IPS DF 6.9 (cell line): ENCODE measurements at regions not wholly inside any gene's neighbourhood (a gene's known extent, or its start where the extent isn't known, plus 50 kb on each side); places are given as distances from the start of the nearest gene placed in this dataset.

ENCODE experiments used
- DNase-seq: peaks from one replicate; pipeline ENCODE4 v3.0.0-alpha.2; 2013; ENCODE audit warnings: low read depth, low spot score
- H3K27ac ChIP-seq: one replicate; pipeline ENCODE4 v1.5.1; 2013; ENCODE audit warnings: low read length, control low read depth
- H3K27me3 ChIP-seq: 2 replicates; pipeline ENCODE4 v1.6.1; 2013; ENCODE audit warnings: mild to moderate bottlenecking, low read length; ENCODE audit not compliant: control insufficient read depth, insufficient read depth
- H3K36me3 ChIP-seq: 2 replicates; pipeline ENCODE4 v1.6.1; 2013; ENCODE audit warnings: low read length; ENCODE audit not compliant: control insufficient read depth, insufficient read depth
- H3K4me1 ChIP-seq: 2 replicates; pipeline ENCODE4 v1.6.1; 2013; ENCODE audit warnings: low read length; ENCODE audit not compliant: control insufficient read depth, insufficient read depth
- H3K4me3 ChIP-seq: 2 replicates; pipeline ENCODE4 v1.5.1; 2013; ENCODE audit warnings: mild to moderate bottlenecking, low read length
- H3K9me3 ChIP-seq: 2 replicates; pipeline ENCODE4 v1.6.1; 2013; ENCODE audit warnings: low read length, inconsistent platforms; ENCODE audit not compliant: control insufficient read depth, insufficient read depth
- WGBS: extraction: QIAGEN DNeasy Blood & Tissue Kit; methylation state at CpG from one replicate; pipeline ENCODE4 v1.1.7; 2013; ENCODE audit warnings: mixed read lengths, missing lambda C conversion rate; ENCODE audit not compliant: insufficient read length, insufficient coverage; 5-methylcytosine and 5-hydroxymethylcytosine counted together

DNA sequence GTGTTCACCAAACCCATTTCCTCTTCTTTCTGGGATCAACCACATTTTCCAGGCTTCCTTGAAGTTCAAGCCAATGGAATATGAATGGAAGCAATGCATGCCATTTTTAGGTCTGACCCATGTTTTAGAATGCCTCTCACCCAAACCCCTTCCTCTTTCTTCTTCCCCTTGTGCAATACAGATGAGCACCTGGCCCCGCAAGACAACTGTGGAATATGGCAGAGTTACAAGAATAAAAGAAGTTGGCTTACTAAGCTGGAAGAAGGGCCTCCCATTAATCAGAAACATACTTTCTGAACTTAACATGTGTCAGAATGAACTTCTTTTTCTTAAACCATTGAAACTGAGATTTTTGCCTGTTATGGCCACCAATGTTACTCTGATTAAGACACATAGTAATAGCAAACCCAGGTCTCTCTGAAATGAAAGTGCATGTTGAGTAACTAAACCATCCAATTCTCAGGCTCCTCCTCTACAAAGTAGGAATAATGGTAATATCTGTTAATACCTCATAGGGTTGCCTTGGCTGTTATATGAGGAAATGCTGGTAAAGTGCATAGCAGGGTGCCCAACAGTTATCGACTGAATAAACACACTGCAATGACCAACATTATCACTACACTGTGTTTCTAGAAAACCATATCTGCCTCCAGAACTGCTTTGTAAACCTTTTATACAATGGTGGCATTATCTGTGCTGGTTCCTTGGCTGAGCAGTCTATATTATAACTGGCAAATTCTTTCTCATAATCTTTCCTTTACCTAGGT lies 382.2 kb upstream of the NRP1 start:
- no peak overlapping the region for H3K27ac ChIP-seq
- H3K4me3 ChIP-seq: no peak overlapping the region
- no CpG with 5 or more reads among the region's 2 CpGs for WGBS
- no peaks in the 10 kb centered on the region for H3K27me3 ChIP-seq
- H3K9me3 ChIP-seq: no peaks in the 10 kb centered on the region
- no peak for DNase-seq
- H3K36me3 ChIP-seq: no peaks in the 10 kb centered on the region
- H3K4me1 ChIP-seq: 0 out of 2 replicates have a peak, but pooled peaks cover 2% of the 10 kb centered on the region

DNA sequence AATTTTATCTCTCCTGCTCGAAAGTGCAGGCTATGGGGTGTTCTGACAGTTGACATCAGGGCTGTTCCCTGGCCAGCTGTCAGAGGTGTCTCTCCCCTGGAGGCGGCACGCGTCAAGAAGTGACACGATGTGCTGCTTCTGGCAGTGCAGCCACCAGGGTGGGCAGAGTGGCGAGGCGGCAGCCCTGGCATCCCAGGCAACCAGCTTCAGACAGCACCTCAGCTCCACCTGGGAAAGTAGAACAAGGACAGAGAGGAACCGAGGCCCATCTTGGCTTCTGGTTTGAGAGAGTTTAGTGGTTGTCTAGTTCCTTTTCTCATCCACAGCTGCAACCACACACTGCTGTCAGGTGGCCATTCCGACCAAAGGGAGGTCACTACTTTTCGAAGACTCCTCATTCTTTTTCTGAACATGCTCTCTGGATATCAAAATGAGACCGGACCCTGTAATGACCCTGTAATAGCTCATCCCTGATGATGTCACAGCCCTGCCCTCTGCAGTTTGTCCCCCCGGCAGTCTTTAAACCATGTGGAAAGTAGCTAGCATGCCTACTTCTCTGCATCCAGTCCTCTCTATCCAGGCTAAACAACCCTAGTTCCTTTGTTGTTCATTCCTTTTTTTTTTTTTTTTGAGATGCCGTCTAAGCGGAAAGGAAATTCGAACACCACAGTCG lies 381.0 kb upstream of the NRP1 start:
- Histone ChIP-seq H3K4me1 (no peaks in the 10 kb centered on the region), H3K9me3 (no peaks in the 10 kb centered on the region), H3K27ac (no peak overlapping the region), H3K4me3 (no peak overlapping the region), H3K36me3 (no peaks in the 10 kb centered on the region), H3K27me3 (no peaks in the 10 kb centered on the region)
- DNase-seq: no peak
- WGBS: no CpG with 5 or more reads among the region's 16 CpGs

DNA sequence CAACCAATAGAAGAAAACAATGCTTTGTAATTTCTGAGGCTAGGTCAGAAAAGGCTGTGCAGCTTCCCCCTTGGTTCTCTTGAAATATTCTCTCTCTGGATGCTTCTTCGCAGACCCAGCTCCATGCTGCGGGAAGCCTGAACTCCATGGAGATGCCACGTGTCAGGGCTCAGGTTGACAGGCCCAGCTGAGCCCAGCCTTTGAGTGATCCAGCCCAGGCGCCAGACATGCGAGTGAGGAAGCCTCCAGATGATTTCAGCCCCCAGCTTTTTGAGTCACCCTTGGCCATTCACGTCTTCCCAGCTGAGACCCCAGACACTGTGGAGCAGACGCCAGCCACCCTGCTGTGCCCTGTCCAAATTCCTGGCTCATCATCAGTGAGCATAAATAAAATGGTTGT lies 378.4 kb upstream of the NRP1 start:
- Histone ChIP-seq H3K4me1 (no peaks in the 10 kb centered on the region), H3K27me3 (no peaks in the 10 kb centered on the region), H3K9me3 (no peaks in the 10 kb centered on the region), H3K27ac (no peak overlapping the region), H3K4me3 (no peak overlapping the region), H3K36me3 (no peaks in the 10 kb centered on the region)
- DNase-seq: no peak
- no CpG with 5 or more reads among the region's 7 CpGs for whole genome bisulfite sequencing

DNA sequence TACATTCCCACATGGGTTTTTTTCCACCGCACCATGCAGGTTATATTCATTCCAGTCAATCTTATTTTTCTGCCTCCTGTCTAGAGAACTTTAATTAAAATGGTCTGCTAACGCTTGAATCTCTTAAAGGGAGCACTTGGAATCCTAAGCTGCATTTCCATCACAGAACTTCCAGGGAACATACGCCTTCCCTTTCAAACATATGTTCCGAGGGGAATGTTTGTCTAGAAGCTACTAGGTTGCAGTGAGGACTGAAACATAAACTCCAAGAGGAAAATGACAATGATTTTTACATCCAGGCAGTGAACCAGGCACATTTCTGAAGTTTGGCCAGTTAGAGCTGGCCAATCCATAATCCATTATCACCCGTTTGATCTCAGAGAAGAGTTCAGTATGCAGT lies 375.5 kb upstream of the NRP1 start:
- H3K36me3 ChIP-seq: no peaks in the 10 kb centered on the region
- WGBS: no CpG with 5 or more reads among the region's 5 CpGs
- no peak for DNase-seq
- no peak overlapping the region for H3K4me3 ChIP-seq
- H3K27me3 ChIP-seq: no peaks in the 10 kb centered on the region
- no peak overlapping the region for H3K27ac ChIP-seq
- no peaks in the 10 kb centered on the region for H3K9me3 ChIP-seq
- no peaks in the 10 kb centered on the region for H3K4me1 ChIP-seq

DNA sequence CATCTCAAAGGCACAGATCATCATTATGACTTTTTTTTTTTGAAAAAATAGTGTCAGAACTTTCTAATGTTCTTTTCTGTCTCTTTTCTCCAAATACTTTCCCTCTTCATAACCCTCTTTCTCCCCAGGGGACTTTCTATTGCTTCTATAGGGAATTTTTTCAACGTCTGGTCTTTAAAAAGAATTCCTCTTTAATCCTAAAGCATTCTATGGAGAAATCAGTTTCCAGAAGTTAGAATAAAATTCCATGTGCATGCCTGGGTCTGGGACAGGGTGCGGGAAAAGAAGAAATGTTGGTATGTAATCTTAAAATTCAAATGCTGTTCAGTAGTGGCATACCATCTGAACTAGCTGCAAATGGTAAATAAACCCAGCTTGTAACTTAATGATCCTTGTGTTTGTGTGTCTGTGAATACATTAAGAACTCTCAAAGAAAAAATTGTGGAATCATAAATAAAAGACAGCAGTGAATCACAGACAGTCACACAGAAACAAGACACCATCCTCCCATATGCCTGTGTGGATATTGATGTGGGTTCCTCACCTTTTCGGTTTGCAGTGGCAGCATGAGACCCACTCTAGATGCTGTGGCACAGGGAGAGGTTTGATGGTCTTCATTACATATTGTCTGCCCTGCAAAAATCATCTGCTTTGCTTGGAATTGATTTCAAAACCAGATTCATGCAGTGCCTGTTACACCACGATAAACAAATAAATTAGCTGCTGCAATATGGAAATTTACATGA lies 374.7 kb upstream of the NRP1 start:
- no CpG with 5 or more reads among the region's 4 CpGs for WGBS
- H3K27me3 ChIP-seq: no peaks in the 10 kb centered on the region

DNA sequence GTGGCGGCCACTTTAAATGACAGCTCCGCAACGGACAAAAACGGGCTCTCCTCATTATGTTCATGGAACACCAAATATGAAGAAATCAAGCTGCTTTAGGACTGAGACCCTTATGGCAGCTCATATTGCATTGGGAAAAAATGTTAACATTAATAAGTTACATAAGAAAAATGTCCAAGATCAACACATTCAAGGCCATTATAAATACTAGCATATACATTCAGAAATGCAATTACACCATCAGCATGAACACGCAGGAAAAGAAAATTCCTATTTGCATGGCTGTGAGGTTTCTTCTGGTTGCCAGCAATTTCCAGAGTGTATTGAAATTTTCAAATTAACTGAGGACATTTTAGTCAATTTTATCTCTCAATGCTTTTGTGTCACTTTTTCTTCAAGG lies 374.1 kb upstream of the NRP1 start:
- H3K36me3 ChIP-seq: no peaks in the 10 kb centered on the region
- H3K4me3 ChIP-seq: no peak overlapping the region
- H3K27ac ChIP-seq: no peak overlapping the region
- no peak for DNase-seq
- H3K9me3 ChIP-seq: no peaks in the 10 kb centered on the region
- WGBS: no CpG with 5 or more reads among the region's 5 CpGs
- H3K4me1 ChIP-seq: peaks cover 2% of the 10 kb centered on the region; the same call in 1 of the 2 replicates
- no peaks in the 10 kb centered on the region for H3K27me3 ChIP-seq

More for the DNA sequence above, 374.7 kb upstream of the NRP1 start:
- no peaks in the 10 kb centered on the region for H3K9me3 ChIP-seq
- DNase-seq: no peak
- no peaks in the 10 kb centered on the region for H3K36me3 ChIP-seq
- no peak overlapping the region for H3K4me3 ChIP-seq
- H3K27ac ChIP-seq: no peak overlapping the region
- H3K4me1 ChIP-seq: no peaks in the 10 kb centered on the region

DNA sequence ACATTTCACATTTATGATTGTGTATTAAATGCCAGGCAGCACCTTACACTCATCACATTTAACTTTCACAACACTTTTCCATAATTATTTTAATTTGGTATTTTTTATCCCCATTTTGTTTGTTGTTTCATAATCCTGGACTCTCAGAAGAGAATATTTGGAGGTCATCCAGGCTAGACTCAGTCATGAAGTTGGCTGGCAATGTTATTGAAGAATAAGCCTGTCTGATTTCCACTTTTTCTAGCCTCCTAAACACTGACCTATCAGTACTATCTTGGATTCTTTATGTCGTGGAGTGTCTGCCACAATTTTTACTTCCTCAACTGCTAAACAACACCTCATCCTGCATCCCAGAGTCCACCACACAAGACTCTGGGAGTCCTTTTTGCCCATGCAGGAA lies 372.3 kb upstream of the NRP1 start:
- Histone ChIP-seq H3K27ac (no peak overlapping the region), H3K36me3 (no peaks in the 10 kb centered on the region), H3K27me3 (no peaks in the 10 kb centered on the region), H3K4me1 (peaks cover 2% of the 10 kb centered on the region; the same call in 1 of the 2 replicates), H3K4me3 (no peak overlapping the region), H3K9me3 (no peaks in the 10 kb centered on the region)
- no peak for DNase-seq
- WGBS: no CpG with 5 or more reads among the region's 1 CpG

DNA sequence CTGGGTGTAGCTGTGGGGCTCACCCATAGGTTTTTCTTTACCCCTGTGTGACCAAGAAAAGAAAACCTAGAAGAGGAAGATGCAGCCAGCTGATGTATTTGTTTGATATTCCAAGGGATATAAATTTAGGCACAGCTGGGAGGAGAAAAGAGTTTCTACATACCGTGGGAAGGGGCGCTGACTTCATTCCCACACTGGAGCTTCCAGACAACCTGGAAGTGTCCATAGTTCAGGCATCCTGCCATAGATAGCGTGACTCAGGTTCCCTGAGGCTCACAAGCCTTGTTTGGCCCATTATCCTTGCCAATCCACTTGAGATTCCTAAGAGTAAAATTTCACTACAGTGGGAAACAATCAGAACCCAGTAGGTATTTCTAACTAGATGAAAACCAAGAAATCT lies 371.7 kb upstream of the NRP1 start:
- Histone ChIP-seq H3K27me3 (no peaks in the 10 kb centered on the region), H3K27ac (no peak overlapping the region), H3K4me3 (no peak overlapping the region), H3K36me3 (no peaks in the 10 kb centered on the region), H3K4me1 (peaks cover 2% of the 10 kb centered on the region; the same call in 1 of the 2 replicates), H3K9me3 (no peaks in the 10 kb centered on the region)
- WGBS: no CpG with 5 or more reads among the region's 3 CpGs
- DNase-seq: no peak

DNA sequence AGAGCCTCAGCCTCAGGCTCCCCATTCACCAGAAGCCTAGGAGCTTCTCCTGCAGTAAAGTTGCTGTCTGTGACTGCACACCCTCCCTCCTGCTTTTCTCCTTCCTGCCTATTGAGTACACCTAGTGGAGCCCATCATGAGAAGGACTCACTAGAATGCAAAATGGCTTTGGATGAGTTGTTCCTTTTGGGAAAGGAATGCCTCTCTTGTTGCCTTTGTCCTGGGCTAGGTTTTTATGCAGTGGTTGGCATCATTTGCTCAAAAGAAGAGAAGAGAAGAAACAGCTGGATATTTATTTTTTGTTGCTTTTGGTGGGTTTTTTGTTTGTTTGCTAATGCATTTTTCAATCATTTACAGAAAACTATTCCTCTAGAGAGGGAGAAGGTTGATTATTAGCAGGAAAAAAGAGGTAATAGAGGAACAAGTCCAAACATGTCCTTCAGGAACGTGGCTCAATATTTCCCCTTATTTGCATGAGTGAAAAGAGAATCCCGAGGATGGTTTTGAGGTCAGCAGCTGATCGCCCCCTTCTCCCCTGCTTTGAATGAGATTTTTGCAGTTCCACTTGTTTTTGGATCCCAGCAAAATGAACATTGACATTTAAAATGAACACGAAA lies 369.9 kb upstream of the NRP1 start:
- H3K27me3 ChIP-seq: no peaks in the 10 kb centered on the region
- no CpG with 5 or more reads among the region's 4 CpGs for WGBS
- H3K36me3 ChIP-seq: no peaks in the 10 kb centered on the region
- DNase-seq: no peak
- no peaks in the 10 kb centered on the region for H3K9me3 ChIP-seq
- no peak overlapping the region for H3K4me3 ChIP-seq
- H3K27ac ChIP-seq: no peak overlapping the region
- H3K4me1 ChIP-seq: peaks cover 2% of the 10 kb centered on the region; the same call in 1 of the 2 replicates

DNA sequence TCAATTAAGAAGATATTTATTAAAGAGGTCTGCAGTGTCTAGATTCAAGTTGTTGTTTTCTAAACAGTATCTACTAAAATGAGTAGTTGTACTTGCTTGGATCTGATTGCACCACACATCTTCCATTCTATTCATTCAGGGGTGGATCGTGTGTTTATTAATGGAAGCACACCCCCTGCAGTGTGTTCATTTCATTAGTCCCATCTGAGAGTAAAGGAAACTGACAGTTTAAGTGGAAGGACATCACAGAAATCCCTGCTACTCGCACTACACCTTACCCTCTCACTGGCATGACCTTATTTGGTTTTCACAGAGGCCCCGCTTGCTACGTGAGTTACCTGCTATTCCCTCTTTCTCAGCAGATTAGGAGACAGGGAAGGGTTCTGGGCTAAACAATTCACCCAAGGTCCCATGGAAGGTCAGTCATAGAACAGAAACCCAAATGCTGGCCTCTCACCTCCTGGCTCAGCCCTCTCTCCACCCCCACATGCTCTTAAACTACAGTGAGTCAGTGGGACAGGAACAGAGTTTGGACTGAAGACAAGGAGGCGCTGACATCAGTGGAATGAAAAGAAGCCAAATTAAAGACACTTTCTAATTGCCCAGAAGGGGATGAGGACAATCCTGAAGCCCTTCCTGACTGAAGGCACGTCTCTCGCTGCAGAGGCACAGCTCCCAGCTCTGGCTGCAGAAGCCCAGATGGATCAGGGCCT lies 369.2 kb upstream of the NRP1 start:
- peaks cover 2% of the 10 kb centered on the region; the same call in 1 of the 2 replicates for H3K4me1 ChIP-seq
- no peak overlapping the region for H3K27ac ChIP-seq
- H3K36me3 ChIP-seq: no peaks in the 10 kb centered on the region
- H3K9me3 ChIP-seq: no peaks in the 10 kb centered on the region
- DNase-seq: no peak
- no peak overlapping the region for H3K4me3 ChIP-seq
- H3K27me3 ChIP-seq: no peaks in the 10 kb centered on the region
- WGBS: no CpG with 5 or more reads among the region's 7 CpGs
